Uterus (tissue), 2 donors: ENCODE measurements at regions not wholly inside any gene's neighbourhood (a gene's known extent, or its start where the extent isn't known, plus 50 kb on each side); places are given as distances from the start of the nearest gene placed in this dataset.

Source experiments
- POLR2A ChIP-seq, 2 donors: fragments of 450-650 bp; IDR thresholded peaks; one replicate each; pipeline ENCODE4 v1.6.1; 2016; ENCODE audit warnings: antibody characterized with exemption in 2 of 2, mild to moderate bottlenecking in 1 of 2, moderate library complexity in 1 of 2
- TF ChIP-seq, protein P1 (sequence below), 4 experiments: fragments of 200-600 bp in 2 of 4; fragments of 450-650 bp in 2 of 4; sonication (generic) in 2 of 4; IDR thresholded peaks; one replicate each; pipeline ENCODE4 v1.5.1; 2016 to 2019; ENCODE audit warnings: antibody characterized with exemption in 4 of 4, mild to moderate bottlenecking in 2 of 4, moderate library complexity in 1 of 4

DNA sequence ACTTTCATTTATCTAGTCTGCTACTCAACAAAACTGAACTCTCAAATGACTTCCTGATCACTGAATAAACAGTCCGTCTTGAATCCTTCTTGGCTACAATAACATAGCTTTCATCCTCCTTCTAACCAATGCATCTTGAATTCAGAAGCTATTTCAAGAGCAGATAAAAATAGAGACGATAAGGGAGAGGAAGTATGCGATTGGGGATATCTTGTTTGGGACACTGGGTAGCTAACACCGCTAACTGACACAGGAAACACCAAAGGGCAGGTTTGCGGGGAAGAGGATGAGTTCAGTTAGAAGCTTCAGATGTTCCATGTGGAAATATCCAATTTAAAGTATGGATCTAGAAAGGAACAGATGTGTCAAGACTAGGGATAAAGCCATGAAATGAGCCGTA, 102.5 kb downstream of the SLC41A2 start:
- no peak for TF ChIP-seq POLR2A (IDR thresholded peaks at IDR 0.05)
- TF ChIP-seq, protein P1, sequence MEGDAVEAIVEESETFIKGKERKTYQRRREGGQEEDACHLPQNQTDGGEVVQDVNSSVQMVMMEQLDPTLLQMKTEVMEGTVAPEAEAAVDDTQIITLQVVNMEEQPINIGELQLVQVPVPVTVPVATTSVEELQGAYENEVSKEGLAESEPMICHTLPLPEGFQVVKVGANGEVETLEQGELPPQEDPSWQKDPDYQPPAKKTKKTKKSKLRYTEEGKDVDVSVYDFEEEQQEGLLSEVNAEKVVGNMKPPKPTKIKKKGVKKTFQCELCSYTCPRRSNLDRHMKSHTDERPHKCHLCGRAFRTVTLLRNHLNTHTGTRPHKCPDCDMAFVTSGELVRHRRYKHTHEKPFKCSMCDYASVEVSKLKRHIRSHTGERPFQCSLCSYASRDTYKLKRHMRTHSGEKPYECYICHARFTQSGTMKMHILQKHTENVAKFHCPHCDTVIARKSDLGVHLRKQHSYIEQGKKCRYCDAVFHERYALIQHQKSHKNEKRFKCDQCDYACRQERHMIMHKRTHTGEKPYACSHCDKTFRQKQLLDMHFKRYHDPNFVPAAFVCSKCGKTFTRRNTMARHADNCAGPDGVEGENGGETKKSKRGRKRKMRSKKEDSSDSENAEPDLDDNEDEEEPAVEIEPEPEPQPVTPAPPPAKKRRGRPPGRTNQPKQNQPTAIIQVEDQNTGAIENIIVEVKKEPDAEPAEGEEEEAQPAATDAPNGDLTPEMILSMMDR (IDR thresholded peaks at IDR 0.05) = no peak
